ENCODE measurements at regions not wholly inside any gene's neighbourhood (a gene's known extent, or its start where the extent isn't known, plus 50 kb on each side); places are given as distances from the start of the nearest gene placed in this dataset.
"Not testable (repeated sequence)": the region's sequence is repeated elsewhere in the genome, so short reads cannot be mapped to it uniquely, and the experiment has no call there.

GRCh38 chr3:26252001-26252400 lies 370.6 kb upstream of the LRRC3B start:
- DNase-seq (ENCODE audit: low read depth in 4 of 4, low spot score in 3 of 4), result no peak

GRCh38 chr3:26256224-26256623 lies 366.3 kb upstream of the LRRC3B start:
- DNase-seq (ENCODE audit: low read depth in 4 of 4, low spot score in 3 of 4), result no peak

GRCh38 chr3:26259176-26259575 lies 363.4 kb upstream of the LRRC3B start:
- DNase-seq (ENCODE audit: low read depth in 4 of 4, low spot score in 3 of 4), result no peak

GRCh38 chr3:26260139-26260538 lies 362.4 kb upstream of the LRRC3B start:
- DNase-seq (ENCODE audit: low read depth in 4 of 4, low spot score in 3 of 4), result no peak

DNA sequence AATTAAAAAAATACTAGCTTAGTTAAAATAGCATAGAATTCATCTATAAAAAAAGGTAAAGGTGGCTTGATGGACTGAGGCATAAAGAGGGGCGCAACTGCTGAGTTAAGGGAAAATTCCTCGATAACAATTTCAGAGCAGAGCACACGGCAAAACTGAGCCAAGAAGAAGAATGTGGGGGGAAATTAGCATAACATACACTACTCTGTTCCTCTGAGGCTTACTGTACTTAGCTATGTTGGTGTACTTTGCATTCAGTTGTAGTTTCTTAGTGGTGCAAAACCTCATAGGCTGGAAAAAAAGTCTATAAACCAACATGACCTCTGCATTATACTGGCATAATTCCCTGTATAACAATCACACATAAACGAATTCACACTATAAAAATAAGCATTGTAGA lies 357.9 kb upstream of the LRRC3B start:
- DNase-seq (ENCODE audit: low read depth in 4 of 4, low spot score in 3 of 4), result no peak

DNA sequence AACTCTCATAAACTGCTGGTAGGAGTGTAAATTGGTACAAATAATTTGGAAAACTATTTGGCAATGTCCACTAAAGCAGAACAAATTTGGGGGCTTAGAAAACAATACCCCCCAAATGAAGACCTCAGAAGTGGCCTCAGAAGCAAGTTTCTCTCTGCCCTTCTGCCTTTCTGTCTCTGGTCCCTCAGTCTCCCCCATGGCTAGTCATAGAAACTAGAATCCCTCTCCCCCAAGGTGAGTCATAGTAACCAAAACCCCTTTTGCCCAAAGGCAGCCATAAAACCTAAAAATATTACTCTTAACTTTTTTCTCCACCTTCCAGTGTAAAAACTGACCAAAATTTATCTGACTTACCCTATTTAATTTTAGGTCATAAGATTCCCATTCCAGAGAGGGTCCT lies 350.7 kb upstream of the LRRC3B start:
- DNase-seq (ENCODE audit: low read depth in 4 of 4, low spot score in 3 of 4), result no peak

GRCh38 chr3:26273196-26273595 lies 349.4 kb upstream of the LRRC3B start:
- DNase-seq (ENCODE audit: low read depth in 4 of 4, low spot score in 3 of 4), result no peak

DNA sequence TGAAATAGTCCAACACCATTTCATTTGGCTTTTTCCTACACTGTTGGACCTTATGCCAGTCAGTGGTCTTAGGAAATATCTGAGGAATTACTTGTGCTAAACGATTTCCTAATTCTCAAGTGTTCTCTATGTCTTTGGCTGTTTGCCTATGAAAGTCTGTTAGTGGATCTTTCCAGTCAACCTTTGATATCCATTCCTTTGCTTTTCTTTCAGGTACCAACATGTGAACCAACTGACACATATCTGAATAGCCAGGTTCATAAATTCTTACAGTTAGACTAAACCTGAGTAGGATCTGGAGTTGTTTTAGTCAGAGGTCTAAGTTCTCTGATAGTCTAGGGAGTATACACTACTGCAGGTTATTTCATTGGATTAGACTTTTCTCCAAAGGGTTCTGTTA lies 343.5 kb upstream of the LRRC3B start:
- DNase-seq (ENCODE audit: low read depth in 4 of 4, low spot score in 3 of 4), result no peak

GRCh38 chr3:26280517-26280916 lies 342.1 kb upstream of the LRRC3B start:
- no peak for DNase-seq (ENCODE audit: low read depth in 4 of 4, low spot score in 3 of 4)

DNA sequence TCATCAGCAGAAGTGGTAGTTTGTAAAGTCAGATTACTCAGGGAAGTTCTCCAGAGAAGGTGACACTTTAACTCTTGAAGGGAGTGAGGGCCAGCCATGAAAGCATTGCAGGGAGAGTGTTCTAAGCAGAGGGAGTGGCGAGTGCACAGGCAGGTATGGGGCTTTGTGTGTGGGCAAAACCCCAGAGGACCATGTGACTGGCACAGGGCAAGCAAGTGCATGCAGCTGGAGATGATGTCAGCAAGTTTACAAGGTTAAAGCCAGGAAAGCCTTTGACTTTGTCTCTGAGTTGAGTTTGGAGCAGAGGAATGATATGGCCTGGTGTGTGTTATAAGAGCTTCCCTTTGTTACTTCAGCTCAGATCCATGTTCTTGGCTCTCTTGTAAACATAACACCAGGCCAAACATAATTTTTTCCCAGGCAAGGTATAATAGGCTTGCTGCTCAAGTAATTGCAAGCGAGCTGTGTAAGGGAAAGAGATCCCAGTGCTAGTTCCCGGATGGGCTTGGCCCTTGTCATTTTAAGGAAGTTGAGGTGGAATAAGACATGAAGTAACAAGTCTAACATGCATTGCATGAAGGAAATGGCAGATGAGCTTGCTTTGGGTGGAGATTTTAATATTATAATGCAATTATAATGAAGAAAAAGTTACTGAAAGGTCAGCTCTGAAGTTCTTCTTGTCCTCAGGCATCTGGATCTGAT lies 341.1 kb upstream of the LRRC3B start:
- no peak for DNase-seq (ENCODE audit: low read depth in 4 of 4, low spot score in 3 of 4)

DNA sequence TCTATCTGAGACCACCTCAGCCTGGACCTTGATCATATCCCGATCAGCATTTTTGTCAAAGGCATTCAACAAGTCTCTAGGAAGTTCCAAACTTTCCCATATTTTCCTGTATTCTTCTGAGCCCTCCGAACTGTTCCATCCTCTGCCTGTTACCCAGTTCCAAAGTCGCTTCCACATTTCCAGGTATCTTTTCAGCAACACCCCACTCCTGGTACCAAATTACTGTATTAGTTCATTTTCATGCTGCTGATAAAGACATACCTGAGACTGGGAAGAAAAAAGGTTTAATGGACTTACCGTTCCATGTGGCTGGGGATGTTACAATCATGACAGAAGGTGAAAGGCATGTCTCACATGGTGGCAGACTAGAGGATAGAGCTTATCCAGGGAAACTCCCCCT lies 338.1 kb upstream of the LRRC3B start:
- not testable (repeated sequence) for DNase-seq (ENCODE audit: low read depth in 4 of 4, low spot score in 3 of 4)

DNA sequence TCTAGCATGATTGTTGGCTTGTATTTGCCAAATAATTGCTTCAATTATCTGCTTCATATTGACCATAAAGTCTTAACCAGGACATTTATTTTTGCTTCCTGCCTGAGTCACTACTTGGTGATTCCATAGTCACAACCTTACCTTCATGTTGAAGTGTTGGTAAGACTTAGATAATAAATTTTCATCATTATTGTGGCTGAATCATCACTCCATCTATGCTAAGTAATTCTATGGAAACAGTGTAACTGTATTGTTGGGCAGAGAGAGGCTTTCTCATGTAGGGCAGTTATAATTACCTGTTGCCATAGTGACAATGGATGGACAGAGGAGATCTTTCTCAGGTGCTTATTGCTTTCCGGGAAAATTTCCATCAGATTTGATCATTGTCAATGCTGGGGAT lies 330.7 kb upstream of the LRRC3B start:
- no peak for DNase-seq (ENCODE audit: low read depth in 4 of 4, low spot score in 3 of 4)

DNA sequence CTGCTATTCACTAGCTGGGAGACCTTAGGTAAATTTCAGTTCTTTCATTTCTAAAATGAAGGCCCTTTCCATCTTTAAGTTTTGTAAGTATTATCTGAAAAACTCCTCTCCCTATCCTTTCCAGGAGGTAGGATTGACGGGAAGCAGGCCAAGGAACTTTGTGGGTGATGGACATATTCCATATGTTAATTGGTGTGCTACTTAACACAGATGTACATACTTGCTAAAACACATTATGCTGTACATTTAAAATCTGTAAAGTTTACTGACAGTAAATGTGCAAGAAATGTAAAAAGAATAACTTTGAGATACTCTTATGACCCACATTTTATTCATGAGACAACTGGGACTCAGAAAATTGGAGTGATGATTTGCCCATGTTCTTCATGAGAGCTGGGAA lies 329.8 kb upstream of the LRRC3B start:
- no peak for DNase-seq (ENCODE audit: low read depth in 4 of 4, low spot score in 3 of 4)

DNA sequence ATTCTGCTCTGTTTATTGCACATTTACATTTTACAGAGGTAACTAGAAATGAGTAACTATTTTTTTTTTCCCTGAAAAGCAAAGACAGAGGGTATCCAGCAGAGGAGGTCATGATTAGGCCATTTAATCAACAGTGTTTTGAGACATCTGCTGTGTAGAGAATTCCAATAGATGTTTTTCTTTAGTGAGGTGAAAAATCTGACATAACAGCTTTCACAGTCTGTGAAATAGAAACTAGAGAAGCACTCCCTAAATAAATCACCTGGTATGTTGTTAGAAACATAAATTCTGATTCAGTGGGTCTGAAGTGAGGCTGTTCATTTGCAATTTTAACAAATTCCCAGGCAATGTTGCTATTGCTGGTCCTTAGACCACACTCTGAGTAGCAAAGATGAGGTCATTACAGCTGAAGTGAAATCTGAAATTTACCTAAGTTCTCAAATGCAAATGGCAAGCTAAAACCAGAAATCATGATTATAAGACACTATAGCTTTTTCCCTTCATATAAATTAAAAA lies 329.2 kb upstream of the LRRC3B start:
- DNase-seq (ENCODE audit: low read depth in 4 of 4, low spot score in 3 of 4), result peak in 3 of 4 donors; percentile 6 to 12 (median 7)

- DNase-seq (ENCODE audit: low read depth in 4 of 4, low spot score in 3 of 4), result no peak
These were observed 315.4 kb upstream of the LRRC3B start for GRCh38 chr3:26307192-26307591.

DNA sequence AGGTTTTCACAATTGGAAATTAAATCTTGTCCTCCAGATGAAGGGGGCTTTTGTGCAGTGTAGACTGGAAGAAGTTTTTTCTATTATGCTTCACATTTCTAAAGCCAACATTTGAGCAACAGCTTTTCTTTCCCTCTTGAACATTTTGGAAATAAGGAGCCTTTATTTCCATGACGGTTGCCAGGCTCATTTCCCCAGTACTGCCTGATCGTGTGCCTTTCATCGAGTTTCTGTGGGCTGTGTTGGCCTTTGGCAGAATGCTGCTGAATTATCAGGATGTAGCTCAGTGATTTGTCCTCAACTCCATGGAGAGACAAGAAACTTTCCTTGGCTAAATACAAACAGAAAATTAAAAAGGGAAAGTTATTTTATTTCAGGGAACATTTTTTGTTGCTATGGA lies 314.8 kb upstream of the LRRC3B start:
- no peak for DNase-seq (ENCODE audit: low read depth in 4 of 4, low spot score in 3 of 4)

GRCh38 chr3:26308454-26308853 lies 314.1 kb upstream of the LRRC3B start:
- DNase-seq (ENCODE audit: low read depth in 4 of 4, low spot score in 3 of 4), result no peak

DNA sequence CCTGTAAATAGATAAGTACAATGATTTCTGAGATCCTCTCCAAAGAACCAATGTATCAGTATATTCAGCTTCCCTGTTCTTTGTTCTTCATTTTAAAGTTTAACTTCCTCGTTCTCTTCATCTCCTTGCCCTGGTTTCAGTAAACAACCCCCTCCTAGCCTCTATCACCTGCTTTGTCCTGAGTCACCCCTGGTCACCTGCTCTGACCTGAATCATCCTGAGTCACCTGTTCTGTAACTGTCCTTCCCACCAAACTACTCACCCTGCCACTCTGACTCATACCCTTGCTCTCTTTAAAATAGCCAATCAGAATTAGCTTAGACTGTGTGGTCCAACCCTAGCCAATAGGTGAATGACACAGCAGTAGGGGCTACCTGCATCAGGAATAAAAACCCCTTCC lies 313.0 kb upstream of the LRRC3B start:
- DNase-seq (ENCODE audit: low read depth in 4 of 4, low spot score in 3 of 4), result not testable (repeated sequence)

DNA sequence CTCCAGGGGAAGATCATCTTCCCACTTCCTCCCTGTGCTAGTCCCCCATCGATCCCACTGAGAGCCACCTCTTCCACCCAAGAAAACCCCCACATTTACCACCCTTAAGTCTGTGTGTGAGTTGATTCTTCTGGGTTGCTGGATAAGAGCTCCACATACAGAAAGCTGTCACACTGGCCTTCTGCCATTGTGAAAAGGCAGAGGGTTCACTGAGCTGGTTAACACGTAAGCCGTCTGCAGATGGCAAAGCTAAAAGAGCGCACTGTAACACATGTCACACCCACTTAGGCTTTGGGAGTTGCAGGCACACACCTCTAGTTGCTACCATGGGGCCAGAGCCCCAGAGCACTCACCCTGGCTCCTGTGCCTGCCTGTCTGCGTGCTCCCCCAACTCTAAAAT lies 309.8 kb upstream of the LRRC3B start:
- no peak for DNase-seq (ENCODE audit: low read depth in 4 of 4, low spot score in 3 of 4)

DNA sequence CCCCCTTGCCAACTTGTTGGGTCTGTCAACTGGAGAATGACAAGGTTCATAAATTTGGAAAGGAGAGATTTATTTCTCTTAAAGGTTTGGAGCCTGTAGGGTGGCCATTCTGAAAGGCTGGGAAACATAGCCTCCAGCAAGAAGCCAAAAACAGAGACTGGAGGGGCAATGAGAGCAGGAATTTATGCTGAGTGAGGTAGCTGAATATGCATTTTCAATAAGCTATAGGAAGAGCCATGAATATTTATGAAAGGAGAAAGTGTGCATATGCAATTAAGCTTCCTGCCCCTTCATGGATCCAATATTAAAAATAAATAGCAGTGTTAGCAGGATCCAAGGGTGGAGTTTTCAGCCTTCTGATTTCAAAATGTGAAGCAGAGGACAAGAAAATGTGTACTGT lies 306.1 kb upstream of the LRRC3B start:
- DNase-seq (ENCODE audit: low read depth in 4 of 4, low spot score in 3 of 4), result no peak

DNA sequence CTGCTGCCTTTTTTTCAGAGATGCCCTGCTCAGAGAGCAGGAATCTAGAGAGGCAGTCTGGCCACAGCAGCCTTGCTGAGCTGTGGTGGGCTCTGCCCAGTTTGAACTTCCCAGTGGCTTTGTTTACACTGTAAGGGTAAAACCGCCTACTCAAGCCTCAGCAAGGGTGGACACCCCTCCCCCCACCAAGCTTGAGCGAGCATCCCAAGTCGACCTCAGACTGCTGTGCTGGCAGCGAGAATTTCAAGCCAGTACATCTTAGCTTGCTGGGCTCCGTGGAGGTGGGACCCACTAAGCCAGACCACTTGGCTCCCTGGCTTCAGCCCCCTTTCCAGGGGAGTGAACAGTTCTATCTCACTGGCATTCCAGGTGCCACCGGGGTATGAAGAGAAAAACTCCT lies 298.8 kb upstream of the LRRC3B start:
- not testable (repeated sequence) for DNase-seq (ENCODE audit: low read depth in 4 of 4, low spot score in 3 of 4)

DNA sequence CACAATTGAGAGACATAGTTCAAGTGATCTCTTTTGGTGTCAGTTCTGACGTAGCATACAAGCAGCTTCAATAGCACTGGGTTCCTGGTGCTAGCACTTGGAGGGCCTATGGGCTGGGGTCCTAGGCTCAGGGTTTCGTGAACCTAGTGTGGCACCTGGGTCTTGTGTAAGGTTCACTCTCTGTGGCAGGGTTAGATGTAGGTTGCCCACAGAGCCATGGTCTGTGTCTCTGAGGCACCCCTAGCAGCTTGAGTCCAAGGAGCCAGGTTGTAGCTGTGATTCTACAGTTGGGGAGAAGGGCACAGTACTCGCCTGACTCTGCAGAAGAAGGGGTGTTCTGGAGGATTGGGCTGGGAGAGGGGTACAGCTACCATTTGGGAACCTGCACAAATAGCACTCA lies 282.6 kb upstream of the LRRC3B start:
- no peak for DNase-seq (ENCODE audit: low read depth in 4 of 4, low spot score in 3 of 4)

DNA sequence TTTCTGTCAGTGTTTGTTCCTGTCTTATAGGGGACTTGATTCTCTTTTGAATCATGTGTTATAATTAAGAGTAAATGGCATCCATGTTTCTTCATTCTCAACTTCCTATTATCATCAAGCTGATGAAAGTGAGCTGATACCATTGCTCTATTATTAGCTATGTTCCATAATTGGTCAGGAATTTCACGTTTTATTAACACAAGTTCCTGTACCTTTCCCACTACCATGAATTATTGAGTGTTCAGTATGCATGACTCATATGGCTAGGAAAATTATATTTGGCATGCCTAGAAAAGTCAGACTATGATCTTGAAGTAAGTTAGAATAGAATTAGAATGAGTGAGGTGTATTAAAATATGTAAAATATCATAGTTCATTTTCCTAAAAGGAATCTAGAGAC lies 278.9 kb upstream of the LRRC3B start:
- no peak for DNase-seq (ENCODE audit: low read depth in 4 of 4, low spot score in 3 of 4)

Measured in left renal pelvis (tissue), 4 donors.